Muscle of back (tissue), 3 donors: ENCODE measurements at regions not wholly inside any gene's neighbourhood (a gene's known extent, or its start where the extent isn't known, plus 50 kb on each side); places are given as distances from the start of the nearest gene placed in this dataset.
"Not testable (repeated sequence)": the region's sequence is repeated elsewhere in the genome, so short reads cannot be mapped to it uniquely, and the experiment has no call there.

ENCODE experiments used
- DNase-seq, 3 donors: peaks; one replicate each; pipeline versions ENCODE4 v3.0.0 to v3.0.0-alpha.2; 2013

GRCh38 chr17:20735796-20736195 lies 156.3 kb downstream of the CDRT15L2 start:
- no peak for DNase-seq

GRCh38 chr17:20737636-20738035 lies 158.1 kb downstream of the CDRT15L2 start:
- not testable (repeated sequence) for DNase-seq

GRCh38 chr17:20771104-20771503 lies 191.6 kb downstream of the CDRT15L2 start:
- DNase-seq: no peak

GRCh38 chr17:20774472-20775135 lies 195.1 kb downstream of the CDRT15L2 start:
- peak in 1 of 3 donors; percentile 39 for DNase-seq

GRCh38 chr17:20775331-20775730 lies 195.8 kb downstream of the CDRT15L2 start:
- no peak for DNase-seq

- DNase-seq: no peak
Observed at GRCh38 chr17:20779521-20779920, 200.0 kb downstream of the CDRT15L2 start.

GRCh38 chr17:20781260-20781659 lies 201.7 kb downstream of the CDRT15L2 start:
- DNase-seq: no peak

GRCh38 chr17:20781869-20782268 lies 202.3 kb downstream of the CDRT15L2 start:
- DNase-seq: not testable (repeated sequence)

- DNase-seq: no peak
Observed at GRCh38 chr17:20783091-20783490, 203.6 kb downstream of the CDRT15L2 start.

GRCh38 chr17:20784100-20784665 lies 204.7 kb downstream of the CDRT15L2 start:
- DNase-seq: no peak

- DNase-seq: no peak
Observed at GRCh38 chr17:20787281-20787680, 207.8 kb downstream of the CDRT15L2 start.

- no peak for DNase-seq
Observed at GRCh38 chr17:20791626-20792025, 212.1 kb downstream of the CDRT15L2 start.

GRCh38 chr17:20794532-20794931 lies 215.0 kb downstream of the CDRT15L2 start:
- not testable (repeated sequence) for DNase-seq

GRCh38 chr17:20797292-20797691 lies 217.8 kb downstream of the CDRT15L2 start:
- DNase-seq: no peak

GRCh38 chr17:20800146-20800545 lies 220.6 kb downstream of the CDRT15L2 start:
- peak; percentile 17 to 57 (median 27) for DNase-seq

GRCh38 chr17:20805751-20806150 lies 226.2 kb downstream of the CDRT15L2 start:
- DNase-seq: no peak

- not testable (repeated sequence) for DNase-seq
Observed at GRCh38 chr17:20807566-20807965, 228.0 kb downstream of the CDRT15L2 start.

GRCh38 chr17:20815410-20815809 lies 227.4 kb downstream of the USP22 start:
- not testable (repeated sequence) for DNase-seq

- DNase-seq: no peak
Observed at GRCh38 chr17:20823905-20824304, 218.9 kb downstream of the USP22 start.

GRCh38 chr17:20825539-20825938 lies 217.3 kb downstream of the USP22 start:
- DNase-seq: no peak

- not testable (repeated sequence) for DNase-seq
Observed at GRCh38 chr17:20840453-20840852, 202.4 kb downstream of the USP22 start.

GRCh38 chr17:20840987-20841865 lies 201.6 kb downstream of the USP22 start:
- DNase-seq: not testable (repeated sequence)

GRCh38 chr17:20842012-20842411 lies 200.8 kb downstream of the USP22 start:
- DNase-seq: not testable (repeated sequence)
